IgD-negative memory B cell (primary cell): ENCODE measurements at regions not wholly inside any gene's neighbourhood (a gene's known extent, or its start where the extent isn't known, plus 50 kb on each side); places are given as distances from the start of the nearest gene placed in this dataset.

Experiments used
- H3K27ac Mint-ChIP-seq, 3 donors: one replicate each; pipeline ENCODE4 v1.8.0; 2020 to 2022; ENCODE audit warnings: mild to moderate bottlenecking in 3 of 3, mixed read lengths in 3 of 3, moderate library complexity in 1 of 3
- H3K27me3 Mint-ChIP-seq: one replicate; pipeline ENCODE4 v1.8.0; 2021; ENCODE audit warnings: mixed read lengths
- H3K36me3 Mint-ChIP-seq: one replicate; pipeline ENCODE4 v1.8.0; 2020; ENCODE audit warnings: mild to moderate bottlenecking, mixed read lengths
- H3K4me1 Mint-ChIP-seq, 3 donors: one replicate each; pipeline ENCODE4 v1.8.0; 2020 to 2022; ENCODE audit warnings: mixed read lengths in 3 of 3, mild to moderate bottlenecking in 1 of 3
- H3K4me3 Mint-ChIP-seq, 4 donors: one replicate each; pipeline ENCODE4 v1.8.0; 2020 to 2022; ENCODE audit warnings: mild to moderate bottlenecking in 4 of 4, mixed read lengths in 4 of 4, moderate library complexity in 3 of 4
- H3K9me3 Mint-ChIP-seq, 3 donors: one replicate each; pipeline ENCODE4 v1.8.0; 2020 to 2021; ENCODE audit warnings: mixed read lengths in 3 of 3, mild to moderate bottlenecking in 1 of 3

DNA sequence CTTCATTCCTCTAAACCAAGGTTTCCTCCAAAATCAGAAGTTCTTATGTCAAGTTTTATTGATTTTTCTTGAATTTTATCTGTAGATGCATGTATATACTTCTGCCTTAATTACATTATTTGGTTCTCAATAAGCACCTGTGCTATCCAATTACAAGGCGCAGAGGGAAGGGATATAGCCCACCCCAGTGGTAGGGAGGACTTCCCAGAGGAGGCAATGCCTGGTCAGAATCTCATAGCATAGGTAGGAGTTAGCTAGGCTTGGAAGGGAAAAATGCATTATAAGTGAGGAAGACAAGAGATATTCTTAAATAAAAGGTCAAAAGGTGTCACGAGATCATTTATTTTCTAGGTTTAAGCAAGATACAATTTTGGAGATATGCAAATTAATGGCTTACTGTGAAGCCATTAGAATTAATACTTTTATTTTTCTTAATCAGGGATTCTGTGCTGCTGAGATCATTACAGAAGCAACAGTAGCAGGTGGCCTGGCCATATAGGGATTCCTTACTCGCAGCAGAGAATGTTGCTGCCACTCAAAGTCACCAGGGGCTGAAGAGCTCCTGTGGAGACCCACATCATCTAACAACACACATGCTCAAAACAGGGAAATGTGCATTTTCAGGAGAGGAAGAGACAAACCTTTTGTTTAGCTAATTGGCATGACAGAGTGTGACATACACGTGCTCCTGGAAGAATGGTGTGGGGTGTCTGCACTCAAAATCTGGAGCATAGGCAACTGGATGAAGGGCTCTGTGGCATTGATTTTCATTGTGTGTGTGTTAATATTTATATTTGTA, 178.3 kb downstream of the ATG4C start:
- no peaks in the 10 kb centered on the region for H3K9me3 Mint-ChIP-seq
- H3K27ac Mint-ChIP-seq: no peak overlapping the region

DNA sequence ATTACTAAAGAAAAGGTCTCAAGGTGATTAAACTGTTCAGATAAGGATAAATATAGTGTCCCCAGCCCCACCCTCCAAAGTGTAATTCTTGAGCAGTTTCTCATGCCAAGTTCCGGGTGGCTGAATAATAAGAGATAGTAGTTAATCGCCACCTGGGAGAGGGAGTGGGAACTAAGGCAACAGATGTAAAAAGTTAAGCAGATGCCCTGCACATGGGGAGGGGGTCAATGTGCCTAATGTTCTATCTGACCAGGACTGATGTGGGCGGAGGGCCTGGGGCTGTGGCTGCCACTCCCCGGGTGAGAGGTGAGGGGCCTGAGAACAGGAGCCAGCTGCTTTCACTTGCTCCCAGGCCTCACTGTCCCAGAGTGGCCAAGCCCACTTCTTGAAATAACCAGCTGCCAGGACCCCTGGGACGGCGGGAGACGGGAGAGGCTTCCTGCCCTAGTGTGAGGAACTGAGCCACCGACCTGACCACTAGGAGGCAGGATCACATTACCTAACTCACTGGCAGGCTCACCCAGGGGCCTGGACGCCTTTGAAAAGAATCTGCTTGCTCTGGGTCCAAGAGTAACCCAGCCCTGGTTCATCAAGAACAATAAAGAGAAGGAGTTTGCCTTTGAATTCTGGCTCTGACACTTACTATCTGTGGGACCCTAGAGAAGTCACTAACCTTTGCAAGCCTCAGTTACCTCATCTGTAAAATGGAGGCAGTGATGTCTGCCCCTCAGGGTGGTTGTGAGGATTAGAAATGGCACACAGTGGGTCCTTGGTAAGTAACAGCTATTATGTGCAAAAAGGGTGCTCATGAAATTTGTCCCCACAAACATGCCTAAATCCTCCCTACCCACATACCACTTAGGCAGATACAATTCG, 179.2 kb downstream of the ATG4C start:
- Mint-ChIP-seq H3K36me3 (no peaks in the 10 kb centered on the region), H3K27ac (no peak overlapping the region)

More for the DNA sequence above, 178.3 kb downstream of the ATG4C start:
- Mint-ChIP-seq H3K36me3 (no peaks in the 10 kb centered on the region), H3K4me1 (no peaks in the 10 kb centered on the region), H3K27me3 (peaks cover 6% of the 10 kb centered on the region), H3K4me3 (no peak overlapping the region)

DNA sequence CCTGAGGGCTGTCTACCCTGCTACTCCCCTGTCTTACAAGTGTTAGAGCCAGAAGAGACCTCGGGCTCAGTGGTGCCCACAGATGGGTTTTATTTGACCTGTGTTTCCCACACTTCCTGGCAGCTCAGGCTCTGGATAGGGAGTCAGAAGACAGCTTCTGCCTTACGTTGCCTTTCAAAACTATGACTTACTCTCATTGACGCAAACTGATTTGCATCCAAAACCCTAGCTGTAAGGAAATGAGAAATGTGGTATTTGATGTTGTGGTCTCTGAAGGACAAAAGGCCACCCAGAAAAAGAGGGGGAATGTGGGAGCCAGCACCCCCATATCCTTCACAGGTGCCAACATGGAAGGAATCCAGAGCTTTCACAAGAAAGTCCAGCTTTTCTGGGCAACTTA, 180.2 kb downstream of the ATG4C start:
- Mint-ChIP-seq H3K27me3 (peaks cover 12% of the 10 kb centered on the region), H3K4me1 (no peaks in the 10 kb centered on the region), H3K27ac (no peak overlapping the region), H3K36me3 (no peaks in the 10 kb centered on the region), H3K9me3 (peaks cover 0 to 4% (median 2%) of the 10 kb centered on the region in 3 donors), H3K4me3 (no peak overlapping the region)

More for the DNA sequence above, 179.2 kb downstream of the ATG4C start:
- H3K4me3 Mint-ChIP-seq: no peak overlapping the region
- no peaks in the 10 kb centered on the region for H3K9me3 Mint-ChIP-seq
- no peaks in the 10 kb centered on the region for H3K4me1 Mint-ChIP-seq
- peaks cover 8% of the 10 kb centered on the region for H3K27me3 Mint-ChIP-seq

DNA sequence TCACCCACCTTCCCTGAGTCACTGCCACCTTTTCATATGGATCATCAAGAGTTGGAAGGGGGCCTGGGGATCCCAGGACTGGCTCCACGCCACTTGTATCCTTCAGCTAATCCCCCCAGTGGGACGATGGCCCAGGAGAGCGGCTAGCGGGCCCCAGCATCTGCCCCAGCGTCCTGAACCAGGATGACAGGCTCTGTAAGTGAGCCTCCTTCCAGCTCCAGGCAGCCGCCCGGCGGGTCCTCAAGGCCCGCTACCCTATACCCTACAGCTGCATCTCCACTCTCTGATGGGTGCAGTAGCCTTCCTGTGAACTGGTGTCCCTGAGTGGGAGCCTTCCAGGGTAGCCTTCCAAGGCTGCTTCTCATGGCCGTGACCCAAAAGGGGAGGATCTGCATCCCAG, 183.1 kb downstream of the ATG4C start:
- Mint-ChIP-seq H3K27me3 (peaks cover 12% of the 10 kb centered on the region), H3K36me3 (no peaks in the 10 kb centered on the region), H3K27ac (no peak overlapping the region), H3K4me3 (no peak overlapping the region), H3K4me1 (no peaks in the 10 kb centered on the region), H3K9me3 (peaks cover 0 to 4% (median 2%) of the 10 kb centered on the region in 3 donors)

DNA sequence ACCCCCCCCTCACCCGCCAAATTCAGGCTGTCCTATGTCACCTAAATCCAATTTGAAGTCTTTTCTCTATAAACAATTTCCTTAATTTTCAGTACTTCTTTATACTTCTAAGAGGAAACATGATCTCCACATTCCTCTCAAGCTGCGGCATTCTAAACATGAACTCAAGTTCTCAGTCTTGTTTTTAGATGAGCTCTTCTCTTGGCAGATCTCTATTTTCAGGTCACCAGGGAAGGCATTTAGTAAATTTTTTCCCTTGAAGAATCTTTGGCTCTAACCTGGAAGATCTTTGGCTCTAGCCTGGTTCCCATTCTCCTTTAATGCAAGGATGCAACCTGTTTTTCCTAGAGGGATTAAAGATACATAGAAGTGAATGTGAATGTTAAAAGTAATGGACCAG, 193.4 kb downstream of the ATG4C start:
- Mint-ChIP-seq H3K36me3 (no peaks in the 10 kb centered on the region), H3K27ac (no peak overlapping the region), H3K4me1 (no peaks in the 10 kb centered on the region), H3K9me3 (no peaks in the 10 kb centered on the region), H3K4me3 (no peak overlapping the region), H3K27me3 (no peaks in the 10 kb centered on the region)

DNA sequence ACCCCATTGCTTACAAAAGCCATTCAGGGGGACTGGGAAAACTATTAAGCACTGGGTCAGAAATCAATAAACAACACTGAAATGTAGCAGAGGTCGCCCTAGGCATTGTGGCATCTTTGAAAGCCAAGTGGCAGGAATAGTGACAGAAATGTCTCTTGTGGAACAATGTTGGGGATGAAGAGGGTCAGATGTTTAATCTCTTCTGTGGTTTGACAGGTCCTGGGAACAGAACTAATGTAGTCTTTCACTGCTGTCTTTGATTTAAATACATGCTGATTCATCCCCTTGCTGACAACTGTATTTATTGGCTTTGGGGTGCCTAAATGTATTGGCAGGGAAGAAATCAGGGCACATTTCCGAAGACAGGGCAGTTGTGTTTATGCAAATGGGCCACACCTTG, 194.8 kb downstream of the ATG4C start:
- Mint-ChIP-seq H3K4me1 (no peaks in the 10 kb centered on the region), H3K36me3 (no peaks in the 10 kb centered on the region), H3K27me3 (no peaks in the 10 kb centered on the region), H3K9me3 (no peaks in the 10 kb centered on the region), H3K4me3 (no peak overlapping the region), H3K27ac (no peak overlapping the region)

DNA sequence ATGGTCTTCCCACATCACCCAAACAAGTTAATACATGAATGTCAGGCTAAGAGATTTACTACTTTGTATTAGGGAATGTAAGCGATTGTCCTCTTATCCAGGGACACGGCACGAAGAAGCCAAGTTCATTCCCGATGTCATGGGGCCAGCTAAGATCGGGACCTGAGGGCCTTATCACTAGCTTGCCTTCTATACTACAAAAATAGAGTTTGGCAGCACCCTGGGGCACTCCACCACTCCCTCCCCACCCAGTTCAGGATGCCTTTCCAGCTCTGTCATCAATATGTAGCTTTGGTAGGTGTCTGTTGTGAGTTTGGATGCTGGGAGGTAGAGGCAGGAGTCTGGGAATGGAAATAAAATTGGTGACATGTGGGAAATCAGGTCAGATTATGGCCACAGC, 197.5 kb downstream of the ATG4C start:
- Mint-ChIP-seq H3K9me3 (no peaks in the 10 kb centered on the region), H3K4me3 (no peak overlapping the region), H3K36me3 (no peaks in the 10 kb centered on the region), H3K27ac (no peak overlapping the region), H3K4me1 (no peaks in the 10 kb centered on the region), H3K27me3 (peaks cover under 1% of the 10 kb centered on the region)

DNA sequence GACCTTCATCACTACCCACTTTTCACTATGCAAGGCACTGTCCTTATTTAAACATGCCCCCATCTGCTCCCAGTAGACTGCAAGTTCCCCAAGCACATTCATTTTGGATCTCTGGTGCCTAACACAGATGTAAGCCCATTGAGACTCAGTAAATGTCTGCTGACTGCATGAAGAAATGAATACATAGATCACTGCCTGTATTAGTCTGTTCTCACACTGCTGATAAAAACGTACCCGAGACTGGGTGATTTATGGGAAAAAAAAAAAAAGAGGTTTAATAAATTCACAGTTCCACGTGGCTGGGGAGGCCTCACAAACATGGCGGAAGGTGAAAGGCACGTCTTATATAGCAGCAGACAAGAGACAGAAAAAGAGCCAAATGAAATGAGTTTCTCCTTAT, 204.9 kb downstream of the ATG4C start:
- peaks cover 8% of the 10 kb centered on the region for H3K27me3 Mint-ChIP-seq

DNA sequence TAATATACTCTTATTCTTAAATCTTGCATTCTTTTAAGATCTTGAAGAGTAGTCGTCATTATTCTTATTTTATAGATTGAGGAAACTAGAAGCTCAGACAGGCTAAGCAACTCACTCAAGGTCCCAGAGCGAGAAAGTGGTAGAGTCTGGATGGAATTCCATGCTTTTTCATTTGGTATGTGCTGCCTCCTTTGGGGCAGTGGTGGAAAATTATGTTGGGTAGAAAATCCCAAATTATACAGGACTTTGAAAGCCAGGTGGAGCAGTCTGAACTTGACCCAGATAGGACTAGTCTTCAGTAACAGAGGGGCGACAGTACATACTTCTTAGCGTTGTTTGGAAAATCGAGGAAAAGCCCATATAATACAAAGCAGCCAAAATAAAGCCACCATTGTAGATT, 205.6 kb downstream of the ATG4C start:
- H3K4me3 Mint-ChIP-seq: no peak overlapping the region
- no peaks in the 10 kb centered on the region for H3K9me3 Mint-ChIP-seq
- peaks cover 8% of the 10 kb centered on the region for H3K27me3 Mint-ChIP-seq

More for the DNA sequence above, 204.9 kb downstream of the ATG4C start:
- H3K36me3 Mint-ChIP-seq: no peaks in the 10 kb centered on the region
- H3K4me3 Mint-ChIP-seq: no peak overlapping the region
- no peak overlapping the region for H3K27ac Mint-ChIP-seq
- no peaks in the 10 kb centered on the region for H3K4me1 Mint-ChIP-seq
- no peaks in the 10 kb centered on the region for H3K9me3 Mint-ChIP-seq

DNA sequence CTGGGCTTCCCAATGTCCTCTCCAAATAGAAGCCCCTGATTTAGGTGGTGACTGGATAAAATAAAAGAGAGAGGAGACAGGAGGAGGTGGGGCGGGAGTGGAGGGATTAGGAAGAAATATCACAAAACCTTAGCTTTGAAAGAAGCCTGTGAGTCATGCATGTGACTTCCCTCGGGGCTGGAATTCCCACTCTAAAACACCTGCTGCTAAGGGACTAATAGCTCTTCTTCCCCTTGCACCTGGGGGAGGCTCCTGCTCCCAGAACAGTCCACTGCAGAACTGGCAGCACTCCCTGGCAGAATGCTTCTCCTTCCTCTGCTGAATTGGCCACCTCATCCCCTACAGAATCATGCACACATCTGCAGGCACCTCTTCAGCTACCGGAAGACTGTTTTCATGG, 207.2 kb downstream of the ATG4C start:
- H3K9me3 Mint-ChIP-seq: no peaks in the 10 kb centered on the region
- H3K27me3 Mint-ChIP-seq: peaks cover 11% of the 10 kb centered on the region
- H3K4me1 Mint-ChIP-seq: no peaks in the 10 kb centered on the region
- no peak overlapping the region for H3K27ac Mint-ChIP-seq
- no peaks in the 10 kb centered on the region for H3K36me3 Mint-ChIP-seq
- no peak overlapping the region for H3K4me3 Mint-ChIP-seq

More for the DNA sequence above, 205.6 kb downstream of the ATG4C start:
- H3K36me3 Mint-ChIP-seq: no peaks in the 10 kb centered on the region
- no peak overlapping the region for H3K27ac Mint-ChIP-seq
- H3K4me1 Mint-ChIP-seq: no peaks in the 10 kb centered on the region

DNA sequence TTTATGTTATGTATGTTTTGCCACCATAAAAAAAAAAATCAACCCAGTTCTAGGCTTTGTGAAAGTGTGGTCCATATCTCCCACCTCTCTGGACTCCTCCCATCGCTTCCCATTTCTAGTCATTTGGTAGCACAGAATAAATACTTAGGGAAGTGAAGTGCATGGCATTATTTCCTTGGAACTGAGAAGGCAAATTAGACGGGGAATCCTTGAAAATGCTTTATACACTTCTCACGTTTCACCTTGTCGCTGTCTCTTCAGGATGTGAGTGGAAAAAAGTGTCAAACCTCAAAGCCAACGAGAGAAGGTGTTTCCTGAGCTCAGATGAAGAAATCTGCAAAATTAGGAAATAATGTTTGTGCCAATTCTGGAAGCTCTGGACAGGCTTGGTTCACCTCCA, 209.9 kb downstream of the ATG4C start:
- Mint-ChIP-seq H3K36me3 (no peaks in the 10 kb centered on the region), H3K9me3 (no peaks in the 10 kb centered on the region), H3K27me3 (peaks cover 9% of the 10 kb centered on the region), H3K4me1 (no peaks in the 10 kb centered on the region), H3K4me3 (no peak overlapping the region), H3K27ac (no peak overlapping the region)

DNA sequence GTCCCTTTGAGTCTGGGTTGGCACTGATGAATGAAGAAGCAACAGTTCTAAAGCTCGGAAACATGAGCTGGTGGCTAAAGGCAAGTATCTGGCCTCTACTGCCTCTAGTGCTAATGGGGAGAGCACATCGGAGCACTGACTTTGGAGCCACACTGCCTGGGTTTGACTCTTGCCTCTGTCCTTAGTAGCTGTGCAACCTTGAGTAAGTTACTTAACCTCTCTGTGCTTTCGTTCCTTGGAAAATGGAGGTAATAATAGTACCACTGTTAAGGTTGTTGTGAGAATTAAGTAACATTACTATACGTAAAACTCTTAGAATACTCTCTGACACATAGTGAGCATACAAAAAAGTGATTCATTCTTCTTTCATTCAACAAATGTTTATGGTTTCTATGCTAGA, 211.2 kb downstream of the ATG4C start:
- Mint-ChIP-seq H3K27ac (no peak overlapping the region), H3K27me3 (peaks cover 10% of the 10 kb centered on the region), H3K4me1 (peaks cover 0 to 2% (median 0%) of the 10 kb centered on the region in 3 donors), H3K36me3 (no peaks in the 10 kb centered on the region), H3K4me3 (no peak overlapping the region), H3K9me3 (no peaks in the 10 kb centered on the region)

DNA sequence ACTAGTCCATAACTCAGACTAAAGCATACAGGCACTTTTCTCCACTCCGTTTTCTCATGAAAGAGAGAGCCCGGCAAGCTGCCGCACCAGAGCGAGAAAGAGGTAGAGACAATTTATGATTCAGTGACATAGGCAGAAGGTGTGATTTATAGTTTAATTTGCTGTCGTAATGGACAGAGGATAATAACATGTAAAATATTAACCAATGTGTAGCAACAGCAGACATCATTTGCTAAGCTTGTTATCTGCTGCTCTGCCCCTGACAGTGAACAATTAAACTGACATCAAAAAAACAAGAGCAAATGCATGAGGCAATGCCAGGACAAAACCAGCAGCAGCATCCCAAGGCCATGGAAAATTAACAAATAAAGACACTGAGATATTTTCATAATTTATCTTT, 214.0 kb downstream of the ATG4C start:
- H3K27ac Mint-ChIP-seq: no peak overlapping the region
- H3K4me1 Mint-ChIP-seq: peaks cover 0 to 2% (median 0%) of the 10 kb centered on the region in 3 donors
- H3K36me3 Mint-ChIP-seq: no peaks in the 10 kb centered on the region
- no peaks in the 10 kb centered on the region for H3K9me3 Mint-ChIP-seq
- H3K4me3 Mint-ChIP-seq: no peak overlapping the region
- H3K27me3 Mint-ChIP-seq: peaks cover 13% of the 10 kb centered on the region

DNA sequence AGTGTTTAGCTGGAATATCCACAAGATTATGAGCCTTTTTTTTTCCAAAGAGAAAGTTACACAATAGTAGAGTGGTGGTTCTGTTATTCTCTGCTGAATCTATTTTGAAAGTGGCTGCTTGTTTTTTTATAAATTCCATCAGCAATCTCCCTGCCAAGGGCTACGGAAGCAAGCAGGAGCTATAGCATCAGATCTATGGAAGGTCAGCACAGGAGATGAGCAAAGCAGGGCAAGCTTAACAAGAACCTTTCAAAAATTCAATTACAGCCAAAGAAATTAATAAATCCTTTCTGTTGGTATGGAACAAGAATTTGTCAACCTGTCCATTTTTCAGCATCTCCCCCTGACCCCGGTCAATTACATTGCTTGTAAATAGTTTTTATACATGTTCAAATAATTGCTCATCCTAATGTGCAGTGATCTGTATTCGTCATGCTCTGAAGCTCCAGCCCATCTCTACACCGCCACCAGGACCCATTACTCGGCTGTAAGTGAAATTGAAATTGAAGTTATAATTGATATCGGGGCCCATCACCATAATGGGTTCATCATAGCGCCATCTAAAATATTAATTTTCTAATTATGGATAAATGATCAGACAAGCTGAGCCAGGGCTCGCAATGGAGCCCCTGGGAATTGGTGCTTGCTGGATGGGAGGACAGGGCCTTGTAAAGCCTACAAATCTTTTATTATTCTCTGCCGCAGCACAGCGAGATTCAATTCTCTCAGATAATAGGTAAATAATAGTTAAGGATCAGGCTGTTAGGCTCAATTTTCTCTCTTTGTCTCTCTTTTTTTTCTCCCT, 215.1 kb downstream of the ATG4C start:
- H3K4me1 Mint-ChIP-seq: peaks cover 0 to 2% (median 0%) of the 10 kb centered on the region in 3 donors
- no peaks in the 10 kb centered on the region for H3K36me3 Mint-ChIP-seq
- no peak overlapping the region for H3K27ac Mint-ChIP-seq
- no peaks in the 10 kb centered on the region for H3K9me3 Mint-ChIP-seq
- no peak overlapping the region for H3K4me3 Mint-ChIP-seq
- H3K27me3 Mint-ChIP-seq: peaks cover 6% of the 10 kb centered on the region

DNA sequence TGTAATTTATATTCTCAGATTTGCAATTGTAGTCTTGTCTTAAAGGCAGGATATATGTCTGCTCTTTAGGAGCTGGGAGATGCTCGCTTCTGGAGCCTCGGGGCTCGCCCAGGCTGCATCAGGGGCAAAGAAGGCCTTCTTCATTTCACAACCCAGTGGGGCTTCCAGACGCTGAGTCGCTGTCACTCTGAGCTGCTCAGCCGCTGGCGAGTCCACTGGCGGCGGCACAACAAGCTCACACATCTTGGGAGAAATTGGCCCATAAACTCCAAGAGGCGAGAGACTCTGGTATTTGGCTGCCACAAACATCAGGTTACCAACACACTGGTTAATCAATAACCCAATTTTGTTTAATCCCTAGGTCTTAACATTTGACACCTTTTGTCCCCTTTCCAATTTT, 216.6 kb downstream of the ATG4C start:
- peaks cover 3% of the 10 kb centered on the region for H3K27me3 Mint-ChIP-seq
- H3K4me3 Mint-ChIP-seq: no peak overlapping the region
- H3K27ac Mint-ChIP-seq: no peak overlapping the region
- H3K36me3 Mint-ChIP-seq: no peaks in the 10 kb centered on the region
- no peaks in the 10 kb centered on the region for H3K9me3 Mint-ChIP-seq
- H3K4me1 Mint-ChIP-seq: peaks cover 0 to 2% (median 0%) of the 10 kb centered on the region in 3 donors
